ENCODE measurements at regions not wholly inside any gene's neighbourhood (a gene's known extent, or its start where the extent isn't known, plus 50 kb on each side); places are given as distances from the start of the nearest gene placed in this dataset.

DNA sequence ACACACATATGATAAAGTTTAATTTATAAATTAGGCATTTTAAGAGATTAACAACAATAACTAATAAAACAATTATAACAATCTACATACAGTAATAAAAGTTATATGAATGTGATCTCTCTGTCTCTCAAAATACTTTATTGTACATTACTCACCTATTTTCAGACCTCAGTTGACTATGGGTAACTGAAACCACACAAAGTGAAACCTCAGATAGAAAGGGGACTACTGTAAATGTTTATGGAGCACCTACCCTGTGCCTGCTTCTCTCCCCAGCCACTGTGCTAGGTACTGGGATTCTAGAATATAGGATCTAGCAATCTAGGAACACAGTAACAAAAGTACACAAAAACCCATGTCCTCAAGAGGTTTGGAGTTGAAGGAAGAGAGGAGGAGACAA is 63.4 kb upstream of the BTN3A2 start:
- H3K27ac ChIP-seq (ENCODE audit: low read length), result no peak overlapping the region
- no peak for TF ChIP-seq EZH2phosphoT487 (IDR thresholded peaks at IDR 0.05; ENCODE audit: low read depth)
- TF ChIP-seq, protein P1, sequence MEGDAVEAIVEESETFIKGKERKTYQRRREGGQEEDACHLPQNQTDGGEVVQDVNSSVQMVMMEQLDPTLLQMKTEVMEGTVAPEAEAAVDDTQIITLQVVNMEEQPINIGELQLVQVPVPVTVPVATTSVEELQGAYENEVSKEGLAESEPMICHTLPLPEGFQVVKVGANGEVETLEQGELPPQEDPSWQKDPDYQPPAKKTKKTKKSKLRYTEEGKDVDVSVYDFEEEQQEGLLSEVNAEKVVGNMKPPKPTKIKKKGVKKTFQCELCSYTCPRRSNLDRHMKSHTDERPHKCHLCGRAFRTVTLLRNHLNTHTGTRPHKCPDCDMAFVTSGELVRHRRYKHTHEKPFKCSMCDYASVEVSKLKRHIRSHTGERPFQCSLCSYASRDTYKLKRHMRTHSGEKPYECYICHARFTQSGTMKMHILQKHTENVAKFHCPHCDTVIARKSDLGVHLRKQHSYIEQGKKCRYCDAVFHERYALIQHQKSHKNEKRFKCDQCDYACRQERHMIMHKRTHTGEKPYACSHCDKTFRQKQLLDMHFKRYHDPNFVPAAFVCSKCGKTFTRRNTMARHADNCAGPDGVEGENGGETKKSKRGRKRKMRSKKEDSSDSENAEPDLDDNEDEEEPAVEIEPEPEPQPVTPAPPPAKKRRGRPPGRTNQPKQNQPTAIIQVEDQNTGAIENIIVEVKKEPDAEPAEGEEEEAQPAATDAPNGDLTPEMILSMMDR (IDR thresholded peaks at IDR 0.05; ENCODE audit: low read depth, low read length), result no peak

DNA sequence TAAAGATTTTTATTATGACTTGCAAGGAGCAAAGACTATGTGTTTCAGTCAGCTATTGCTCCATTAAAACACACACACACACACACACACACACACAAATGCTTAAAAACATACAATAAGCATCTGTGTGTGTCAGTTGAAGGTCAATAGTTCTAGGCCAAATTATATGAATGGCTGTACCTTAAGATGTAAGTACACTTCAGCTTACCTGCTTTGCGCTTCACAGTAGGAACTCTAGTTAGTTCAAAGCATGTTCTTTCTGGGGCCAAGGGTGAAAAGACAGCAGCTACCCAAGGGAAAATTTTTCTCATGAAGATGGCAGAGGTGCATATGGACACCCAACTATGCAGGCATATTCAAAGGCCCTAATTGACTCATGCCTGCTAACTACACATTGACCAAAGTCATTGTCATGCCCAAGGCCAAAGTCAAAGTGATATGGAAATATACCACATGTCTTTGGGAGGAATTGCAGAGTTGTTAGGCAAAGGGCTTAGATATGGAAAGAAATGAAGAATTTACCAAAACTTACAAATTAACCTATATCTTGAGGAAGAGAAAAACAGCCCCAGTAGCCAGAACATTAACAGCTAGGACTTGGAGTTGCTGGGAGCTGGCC is 61.9 kb upstream of the BTN3A2 start:
- Histone ChIP-seq H3K27me3 (ENCODE audit: low read depth, low read length) (no peaks in the 10 kb centered on the region), H3K4me1 (ENCODE audit: low read length) (peaks cover 18% of the 10 kb centered on the region)

More for the DNA sequence above, 63.4 kb upstream of the BTN3A2 start:
- Histone ChIP-seq H3K9me3 (ENCODE audit: insufficient read depth, low read length) (no peaks in the 10 kb centered on the region), H2AFZ (ENCODE audit: low read depth, low read length) (no peak overlapping the region), H3K4me1 (ENCODE audit: low read length) (peaks cover 18% of the 10 kb centered on the region), H3K4me2 (ENCODE audit: low read length) (no peak overlapping the region), H3K27me3 (ENCODE audit: low read depth, low read length) (no peaks in the 10 kb centered on the region), H3K79me2 (ENCODE audit: low read length) (no peaks in the 10 kb centered on the region), H3K4me3 (ENCODE audit: low read length) (no peak overlapping the region), H4K20me1 (ENCODE audit: insufficient read depth, low read length) (no peaks in the 10 kb centered on the region), H3K36me3 (replicated peaks; ENCODE audit: low read depth, low read length) (no peaks in the 10 kb centered on the region), H3K9ac (ENCODE audit: low read length) (no peak overlapping the region)

DNA sequence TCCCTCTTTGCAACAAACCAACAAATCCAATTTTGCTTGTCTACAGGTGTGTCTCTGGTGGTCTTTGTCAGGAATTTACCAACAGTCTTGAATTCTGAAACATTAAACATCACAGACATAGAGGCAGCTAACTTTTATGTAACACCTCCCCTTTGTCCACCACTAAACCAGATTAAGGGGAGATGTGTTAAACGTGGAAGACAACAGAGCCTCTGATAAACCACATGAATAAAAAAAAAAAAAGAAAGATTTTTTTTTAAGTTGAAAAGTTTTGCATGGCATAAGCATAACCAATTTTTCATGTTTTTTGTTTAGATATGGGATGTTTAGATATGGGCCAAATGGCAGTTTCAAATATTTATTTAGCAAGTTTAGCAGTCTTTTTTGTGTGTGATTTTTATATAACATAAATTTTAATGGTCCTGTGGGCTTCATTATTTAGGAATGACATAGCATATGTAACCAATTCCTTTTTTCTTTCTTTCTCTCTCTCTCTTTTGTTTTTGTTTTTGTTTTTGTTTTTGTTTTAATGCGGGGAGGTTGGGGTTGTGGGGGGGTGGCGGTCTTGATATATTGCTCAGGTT is 60.7 kb upstream of the BTN3A2 start:
- Histone ChIP-seq H3K4me3 (ENCODE audit: low read length) (peak overlapping the region; percentile 97), H3K9ac (ENCODE audit: low read length) (peak overlapping the region; percentile 96), H3K27me3 (ENCODE audit: low read depth, low read length) (no peaks in the 10 kb centered on the region), H3K4me2 (ENCODE audit: low read length) (peak overlapping the region; percentile 92), H3K27ac (ENCODE audit: low read length) (peak overlapping the region; percentile 96), H3K79me2 (ENCODE audit: low read length) (no peaks in the 10 kb centered on the region), H3K4me1 (ENCODE audit: low read length) (peaks cover 15% of the 10 kb centered on the region), H2AFZ (ENCODE audit: low read depth, low read length) (peak overlapping the region; percentile 82), H4K20me1 (ENCODE audit: insufficient read depth, low read length) (no peaks in the 10 kb centered on the region), H3K36me3 (replicated peaks; ENCODE audit: low read depth, low read length) (no peaks in the 10 kb centered on the region), H3K9me3 (ENCODE audit: insufficient read depth, low read length) (no peaks in the 10 kb centered on the region)
- TF ChIP-seq EZH2phosphoT487 (IDR thresholded peaks at IDR 0.05; ENCODE audit: low read depth), result no peak
- TF ChIP-seq, protein P1 (IDR thresholded peaks at IDR 0.05; ENCODE audit: low read depth, low read length), result no peak

More for the DNA sequence above, 61.9 kb upstream of the BTN3A2 start:
- Histone ChIP-seq H3K9ac (ENCODE audit: low read length) (no peak overlapping the region), H3K4me3 (ENCODE audit: low read length) (no peak overlapping the region), H3K9me3 (ENCODE audit: insufficient read depth, low read length) (no peaks in the 10 kb centered on the region), H3K79me2 (ENCODE audit: low read length) (no peaks in the 10 kb centered on the region), H3K27ac (ENCODE audit: low read length) (no peak overlapping the region), H3K4me2 (ENCODE audit: low read length) (no peak overlapping the region), H4K20me1 (ENCODE audit: insufficient read depth, low read length) (no peaks in the 10 kb centered on the region), H2AFZ (ENCODE audit: low read depth, low read length) (no peak overlapping the region), H3K36me3 (replicated peaks; ENCODE audit: low read depth, low read length) (no peaks in the 10 kb centered on the region)
- TF ChIP-seq EZH2phosphoT487 (IDR thresholded peaks at IDR 0.05; ENCODE audit: low read depth), result no peak
- TF ChIP-seq, protein P1 (IDR thresholded peaks at IDR 0.05; ENCODE audit: low read depth, low read length), result no peak

DNA sequence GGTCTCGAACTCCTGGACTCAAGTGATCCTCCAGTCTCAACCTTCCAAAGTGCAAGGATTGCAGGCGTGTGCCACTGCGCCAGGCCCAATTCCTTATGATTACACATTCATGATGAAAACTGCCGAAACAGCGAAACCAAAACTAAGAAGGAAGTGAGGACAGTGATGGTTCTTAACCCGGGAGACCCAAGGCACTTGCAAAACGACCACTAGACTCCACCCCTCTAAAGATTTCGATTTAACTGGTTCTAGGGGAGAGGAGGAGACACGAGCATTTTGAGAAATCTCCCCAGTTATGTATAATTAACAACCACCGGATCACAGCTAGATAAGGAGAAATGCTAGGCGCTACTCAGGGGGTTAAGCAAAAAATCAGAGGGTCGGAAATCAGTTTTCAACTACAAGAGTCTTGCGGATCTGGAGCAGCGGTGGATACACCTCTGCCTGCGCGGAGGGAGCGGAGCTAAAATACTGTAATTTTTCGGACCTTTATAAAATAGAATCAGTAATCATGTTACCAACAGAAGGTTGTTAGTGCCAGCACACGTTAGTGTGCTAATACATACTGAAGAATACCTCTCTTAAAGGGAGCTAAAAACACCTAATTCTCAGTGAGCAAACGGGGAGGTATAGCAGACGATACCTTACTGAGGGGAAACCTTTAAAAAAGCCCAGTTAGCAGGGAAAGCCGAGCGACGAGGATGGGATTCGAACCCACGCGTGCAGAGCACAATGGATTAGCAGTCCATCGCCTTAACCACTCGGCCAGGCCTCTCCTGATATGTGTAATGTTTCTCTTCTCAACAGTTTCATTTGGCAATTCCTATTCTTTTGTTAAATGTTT is 60.0 kb upstream of the BTN3A2 start:
- H3K79me2 ChIP-seq (ENCODE audit: low read length), result no peaks in the 10 kb centered on the region
- H3K27ac ChIP-seq (ENCODE audit: low read length), result peak overlapping the region; percentile 96
- no peaks in the 10 kb centered on the region for H3K27me3 ChIP-seq (ENCODE audit: low read depth, low read length)
- no peaks in the 10 kb centered on the region for H3K36me3 ChIP-seq (replicated peaks; ENCODE audit: low read depth, low read length)
- peak overlapping the region; percentile 97 for H3K4me3 ChIP-seq (ENCODE audit: low read length)
- TF ChIP-seq, protein P1 (IDR thresholded peaks at IDR 0.05; ENCODE audit: low read depth, low read length), result no peak
- TF ChIP-seq EZH2phosphoT487 (IDR thresholded peaks at IDR 0.05; ENCODE audit: low read depth), result no peak
- peak overlapping the region; percentile 96 for H3K9ac ChIP-seq (ENCODE audit: low read length)
- peaks cover 22% of the 10 kb centered on the region for H3K4me1 ChIP-seq (ENCODE audit: low read length)
- H2AFZ ChIP-seq (ENCODE audit: low read depth, low read length), result peak overlapping the region; percentile 82
- H3K9me3 ChIP-seq (ENCODE audit: insufficient read depth, low read length), result no peaks in the 10 kb centered on the region
- H4K20me1 ChIP-seq (ENCODE audit: insufficient read depth, low read length), result no peaks in the 10 kb centered on the region
- peak overlapping the region; percentile 92 for H3K4me2 ChIP-seq (ENCODE audit: low read length)
